HG02571 (cell line): ENCODE measurements at regions not wholly inside any gene's neighbourhood (a gene's known extent, or its start where the extent isn't known, plus 50 kb on each side); places are given as distances from the start of the nearest gene placed in this dataset.
"Not testable (repeated sequence)": the region's sequence is repeated elsewhere in the genome, so short reads cannot be mapped to it uniquely, and the experiment has no call there.

Source experiments
- ATAC-seq: cut with Tn5 transposase; IDR thresholded peaks from one replicate; pipeline ENCODE4 v1.9.1; 2021; ENCODE audit warnings: mild to moderate bottlenecking, moderate library complexity; ENCODE audit not compliant: unreplicated experiment

DNA sequence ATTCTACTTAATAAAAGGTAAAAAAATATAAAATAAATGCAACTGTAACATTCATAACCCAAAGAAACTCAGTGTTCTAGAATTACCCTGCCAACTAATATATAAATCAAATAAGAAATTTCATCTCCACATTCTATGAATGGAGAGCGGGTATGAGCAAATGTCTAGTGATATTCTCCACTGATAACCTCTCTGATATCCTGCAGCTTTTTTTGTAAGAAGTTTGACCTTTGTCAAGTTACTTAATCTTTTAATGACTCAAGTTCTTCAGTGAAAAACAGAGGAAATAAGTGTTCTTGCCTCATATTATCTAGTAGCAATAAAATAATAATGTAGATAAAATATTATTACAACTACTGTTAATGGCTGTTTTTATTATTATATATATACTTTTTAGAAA is 1275.6 kb upstream of the CDH9 start:
- no peak for ATAC-seq

DNA sequence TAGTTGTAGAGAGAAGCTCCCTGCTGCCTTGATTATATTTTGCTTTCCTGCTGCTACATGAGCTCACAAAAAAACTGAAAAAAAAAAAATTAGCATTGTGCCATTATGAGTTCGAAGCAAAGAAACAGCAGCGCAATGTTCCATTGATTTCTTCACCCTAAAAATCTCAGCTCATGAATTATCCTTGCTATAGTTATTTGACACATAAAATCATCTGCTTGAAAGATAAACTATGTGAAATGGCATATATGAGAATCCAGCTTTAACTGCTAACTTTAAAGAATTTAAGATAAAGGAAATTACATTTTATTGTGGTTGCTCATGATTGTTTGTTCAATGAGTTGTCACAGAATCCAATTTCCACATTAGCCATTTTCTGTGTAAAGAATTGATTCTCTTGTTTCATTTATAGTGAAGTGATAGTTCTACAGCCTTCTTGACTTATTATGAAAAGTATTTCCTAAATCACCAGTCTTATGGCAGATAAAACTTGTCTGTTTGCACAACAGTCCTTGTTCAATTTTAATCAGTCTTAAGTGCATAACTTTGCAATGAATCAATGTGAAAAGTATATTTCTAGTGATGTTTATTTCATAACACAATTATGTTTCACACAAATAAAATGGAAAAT is 1275.0 kb upstream of the CDH9 start:
- ATAC-seq: no peak

DNA sequence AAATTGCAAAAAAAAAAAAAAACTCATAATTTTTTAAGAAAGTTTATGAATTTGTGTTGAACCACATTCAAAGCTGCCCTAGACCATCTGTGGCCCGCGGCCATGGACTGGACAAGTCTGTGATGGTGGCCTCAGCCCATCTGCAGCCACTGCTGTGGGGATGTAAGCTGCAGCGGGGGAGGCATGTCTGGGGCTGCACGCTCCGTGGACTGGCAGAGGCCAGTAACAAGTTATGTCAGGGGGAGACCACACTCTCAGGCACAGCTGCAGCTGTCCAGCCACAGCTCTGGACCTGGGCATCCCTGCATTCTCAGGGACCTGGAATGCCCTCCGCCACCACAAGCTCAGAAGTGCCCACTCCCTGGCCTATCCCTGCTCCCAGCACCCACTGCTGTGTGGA is 1272.3 kb upstream of the CDH9 start:
- ATAC-seq: no peak

DNA sequence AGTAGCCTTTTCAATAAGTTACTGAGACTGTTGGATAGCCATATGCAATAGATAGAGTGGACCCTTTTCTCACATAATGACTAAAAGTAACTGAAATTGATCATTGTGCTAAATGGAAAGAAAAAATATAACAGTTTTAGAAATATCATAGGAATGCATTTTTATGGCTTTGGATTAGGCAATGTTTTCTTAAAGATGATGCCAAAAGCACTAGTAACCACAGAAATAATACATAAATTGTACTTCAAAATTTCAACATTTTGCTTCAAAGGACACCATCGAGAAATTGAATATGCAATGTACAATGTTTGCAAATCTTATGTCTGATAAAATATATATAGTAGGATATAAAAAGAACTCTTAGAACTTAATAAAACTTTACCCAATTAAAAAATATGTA is 1267.5 kb upstream of the CDH9 start:
- no peak for ATAC-seq

DNA sequence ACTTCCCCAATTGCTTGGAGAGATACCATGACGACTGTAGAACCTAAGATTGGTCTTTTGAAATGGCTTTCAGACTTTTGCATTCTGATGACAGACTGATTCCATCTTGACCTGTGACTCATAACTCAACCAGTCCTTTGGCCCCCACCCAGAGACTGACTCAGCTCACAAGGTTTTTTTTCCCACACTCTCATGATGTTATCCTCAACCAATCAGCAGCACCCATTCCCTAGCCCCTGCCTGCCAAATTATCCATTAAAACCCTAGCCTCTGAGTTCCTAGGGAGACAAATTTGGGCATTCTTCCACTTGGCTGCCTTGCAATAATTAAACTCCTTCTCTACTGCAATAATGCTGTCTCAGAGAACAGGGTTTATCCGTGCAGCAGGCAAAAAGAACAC is 1263.3 kb upstream of the CDH9 start:
- ATAC-seq: no peak

DNA sequence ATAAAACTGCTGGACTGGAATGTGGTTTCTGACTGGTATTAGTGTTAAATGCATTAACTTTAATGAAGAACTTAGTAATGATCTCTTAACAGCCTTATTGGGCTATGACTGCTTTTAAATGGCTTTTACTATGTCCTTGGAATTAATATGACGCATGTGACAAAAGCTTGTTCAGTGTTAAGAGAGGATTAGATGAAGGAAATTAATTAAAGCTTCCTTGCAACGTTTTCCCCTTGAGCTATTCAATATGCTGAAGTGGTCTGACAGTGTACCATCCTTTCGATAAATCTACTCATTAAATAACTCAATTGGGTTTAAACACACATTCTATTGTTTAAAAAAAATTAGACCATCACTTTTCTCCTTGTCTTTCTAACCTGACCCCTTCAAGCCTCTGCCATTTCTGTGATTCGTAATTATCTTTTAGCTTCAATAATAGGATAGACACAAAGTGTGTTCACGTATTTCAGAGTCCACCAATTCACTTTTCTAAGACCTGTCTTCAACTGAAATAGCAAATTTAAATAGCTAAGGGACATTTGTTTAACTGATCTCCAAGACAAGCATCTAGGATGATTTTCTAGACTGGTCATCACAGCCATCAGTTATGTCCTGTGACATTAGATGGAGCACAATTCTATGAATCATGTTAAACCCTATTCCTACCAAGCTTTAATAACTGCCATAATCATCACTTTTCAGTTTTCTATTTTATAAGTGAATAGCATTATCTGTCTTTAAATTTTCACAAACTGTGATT is 1258.0 kb upstream of the CDH9 start:
- ATAC-seq: no peak

DNA sequence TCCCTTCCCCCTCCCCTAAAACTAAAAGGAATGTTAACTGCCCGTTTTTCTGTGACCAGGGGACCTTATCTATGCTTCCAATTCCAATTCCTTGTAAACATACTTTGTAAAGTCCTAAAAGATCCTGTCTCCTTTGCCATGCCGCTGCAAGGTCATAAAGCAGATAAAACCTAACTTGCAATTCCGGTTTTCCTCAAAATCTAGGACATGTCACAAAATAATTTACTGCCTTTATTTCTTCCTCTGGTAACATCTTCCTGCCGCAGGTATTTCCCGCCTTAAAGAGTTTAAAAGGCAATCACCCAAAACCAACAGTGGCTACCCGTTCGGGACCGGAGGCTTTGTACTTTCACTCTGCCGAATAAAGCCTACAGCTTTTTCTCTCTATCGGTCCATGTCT is 1248.6 kb upstream of the CDH9 start:
- not testable (repeated sequence) for ATAC-seq

DNA sequence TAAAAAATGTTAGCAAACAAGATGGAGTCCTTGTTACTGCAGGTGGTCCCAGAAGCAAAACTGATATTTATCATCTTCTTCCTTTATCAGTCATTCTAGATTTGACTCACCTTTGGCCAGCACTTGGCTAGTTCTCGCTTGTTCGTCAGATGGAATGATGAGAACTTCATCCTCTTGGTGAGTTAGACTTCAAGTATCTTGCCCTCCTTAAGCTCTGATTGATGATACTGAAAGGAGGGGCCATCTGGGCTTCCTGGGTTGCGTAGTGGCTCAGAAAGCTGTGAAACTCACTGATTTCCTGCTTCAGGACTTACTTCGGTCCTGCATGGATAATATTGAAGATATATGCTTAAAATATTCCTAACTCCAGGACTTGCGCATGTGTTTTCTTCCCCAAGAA is 1248.2 kb upstream of the CDH9 start:
- no peak for ATAC-seq

DNA sequence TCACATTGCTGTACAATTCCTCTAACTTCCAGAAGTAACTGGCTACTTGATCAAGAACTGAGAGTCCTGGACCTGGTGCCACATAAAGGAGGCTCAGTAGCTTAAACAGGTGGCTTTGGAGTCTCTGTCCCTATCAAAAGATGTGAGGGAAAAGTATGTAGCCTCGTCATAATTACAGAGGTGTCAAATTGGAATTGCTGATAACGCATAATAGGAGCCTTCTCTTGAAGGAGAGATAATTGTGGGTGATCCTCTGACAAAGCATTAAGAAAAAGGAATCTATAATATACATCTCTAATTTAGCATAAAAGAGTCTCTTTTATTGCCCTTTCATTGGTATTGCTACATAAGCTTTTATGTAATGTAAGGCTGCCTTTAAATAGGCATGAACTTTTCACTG is 1246.4 kb upstream of the CDH9 start:
- ATAC-seq: no peak

DNA sequence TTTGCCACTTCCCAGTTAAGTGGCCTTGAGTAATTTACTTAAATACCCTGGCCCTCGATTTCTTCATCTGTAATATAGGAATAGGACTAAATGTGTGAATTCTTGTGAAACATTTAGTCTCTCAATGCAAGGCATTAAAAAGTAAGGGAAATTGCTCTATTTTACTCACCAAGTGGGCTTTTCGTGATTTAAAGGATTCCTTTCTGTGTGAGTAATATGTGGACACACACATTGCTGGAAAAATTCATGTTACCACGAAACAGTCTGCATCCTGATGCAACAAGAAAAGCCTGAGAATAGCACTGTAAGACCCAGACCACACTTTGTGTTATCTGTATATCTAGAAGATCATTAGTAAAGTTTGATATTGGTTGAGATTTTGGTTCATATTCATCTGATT is 1243.0 kb upstream of the CDH9 start:
- ATAC-seq: no peak

DNA sequence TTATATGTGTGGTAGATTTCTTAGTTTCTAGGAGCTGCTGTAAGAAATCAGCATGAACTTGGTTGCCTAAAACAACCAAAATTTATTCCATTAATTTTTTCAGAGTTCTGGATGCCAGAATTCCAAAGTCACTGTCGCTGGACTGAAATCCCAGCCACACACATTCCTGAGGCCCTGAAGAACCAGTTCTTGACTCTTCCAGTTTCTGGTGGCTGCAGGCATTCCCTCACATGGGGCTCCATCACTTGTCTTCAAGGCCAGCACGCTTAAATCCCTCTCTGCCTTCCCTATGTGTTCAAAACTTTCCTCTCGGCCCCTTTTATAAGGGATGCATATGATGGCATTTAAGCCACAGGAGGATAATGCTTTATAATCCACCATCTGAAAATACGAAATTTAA is 1237.5 kb upstream of the CDH9 start:
- ATAC-seq: no peak

DNA sequence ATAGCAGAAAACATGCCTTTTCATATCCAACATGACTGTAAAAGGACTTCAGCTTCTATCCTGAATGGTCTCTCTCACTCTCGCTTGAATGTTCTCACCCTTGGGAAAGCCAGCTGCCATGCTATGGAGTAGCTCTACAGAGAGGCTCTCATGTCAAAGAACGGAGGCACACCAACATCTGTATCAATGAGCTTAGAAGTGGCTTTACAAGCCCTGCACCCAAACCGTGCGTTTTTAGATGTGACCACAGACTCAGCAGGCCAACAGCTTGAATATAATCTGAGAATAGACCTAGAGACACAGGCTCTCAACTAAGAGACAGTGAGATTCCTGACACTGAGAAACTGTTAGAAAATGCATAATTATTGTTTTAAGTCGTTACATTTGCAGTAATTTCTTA is 1231.6 kb upstream of the CDH9 start:
- no peak for ATAC-seq

DNA sequence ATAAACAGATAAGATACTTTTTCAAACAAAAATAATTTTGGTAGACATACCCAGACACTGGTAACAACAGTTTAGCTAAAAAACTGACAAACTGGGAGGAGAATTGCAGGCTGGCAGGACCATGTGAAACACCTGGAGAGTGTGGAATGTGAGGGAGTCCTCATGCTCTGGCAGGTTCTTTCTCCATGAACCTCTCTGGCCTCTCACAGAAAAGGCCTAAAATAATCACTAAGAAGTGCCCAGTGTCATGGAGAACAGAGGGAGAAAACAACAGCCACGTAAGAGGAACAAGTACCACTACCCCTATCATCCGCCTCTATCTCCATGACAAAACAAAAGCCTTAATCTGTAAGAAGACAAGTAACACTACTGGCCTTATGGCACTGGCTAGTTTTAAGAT is 1227.5 kb upstream of the CDH9 start:
- no peak for ATAC-seq

DNA sequence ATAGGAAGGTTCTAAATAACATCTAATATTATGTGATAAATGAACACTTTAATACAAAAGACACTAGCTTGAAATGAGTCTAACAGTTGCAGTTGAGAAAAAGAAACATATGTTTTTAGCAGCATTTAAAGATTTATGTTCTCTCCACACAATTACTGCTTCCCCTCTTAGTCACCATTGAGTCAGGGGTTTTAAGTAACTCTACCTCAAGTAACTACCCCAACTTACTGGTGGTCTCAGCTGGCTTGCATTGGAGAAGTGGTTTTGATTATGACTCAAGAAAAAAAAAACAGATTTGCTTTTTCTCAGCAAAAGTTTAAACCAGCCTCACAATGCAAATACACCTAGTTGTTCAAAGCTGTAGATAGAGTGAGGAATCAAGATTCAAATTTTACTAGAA is 1216.5 kb upstream of the CDH9 start:
- ATAC-seq: no peak

DNA sequence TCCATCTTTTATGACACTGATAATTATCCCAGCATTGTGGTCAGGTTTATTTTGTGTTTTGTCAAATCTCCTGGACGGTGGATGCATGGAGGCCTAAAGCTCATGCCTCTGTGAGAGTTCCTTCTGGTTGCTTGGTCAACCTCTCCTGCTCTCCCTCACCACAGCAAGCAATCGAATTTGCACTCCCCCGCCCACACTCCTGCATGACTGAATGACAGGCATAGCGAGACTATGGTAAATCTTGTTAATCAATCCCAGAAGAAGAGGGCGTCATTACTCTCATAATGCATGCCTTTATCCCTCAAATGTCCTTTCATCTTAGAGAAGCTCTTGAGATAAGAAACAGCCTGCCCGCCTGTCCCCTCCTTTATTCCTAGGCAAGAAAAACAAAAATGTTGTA is 1215.0 kb upstream of the CDH9 start:
- ATAC-seq: no peak

DNA sequence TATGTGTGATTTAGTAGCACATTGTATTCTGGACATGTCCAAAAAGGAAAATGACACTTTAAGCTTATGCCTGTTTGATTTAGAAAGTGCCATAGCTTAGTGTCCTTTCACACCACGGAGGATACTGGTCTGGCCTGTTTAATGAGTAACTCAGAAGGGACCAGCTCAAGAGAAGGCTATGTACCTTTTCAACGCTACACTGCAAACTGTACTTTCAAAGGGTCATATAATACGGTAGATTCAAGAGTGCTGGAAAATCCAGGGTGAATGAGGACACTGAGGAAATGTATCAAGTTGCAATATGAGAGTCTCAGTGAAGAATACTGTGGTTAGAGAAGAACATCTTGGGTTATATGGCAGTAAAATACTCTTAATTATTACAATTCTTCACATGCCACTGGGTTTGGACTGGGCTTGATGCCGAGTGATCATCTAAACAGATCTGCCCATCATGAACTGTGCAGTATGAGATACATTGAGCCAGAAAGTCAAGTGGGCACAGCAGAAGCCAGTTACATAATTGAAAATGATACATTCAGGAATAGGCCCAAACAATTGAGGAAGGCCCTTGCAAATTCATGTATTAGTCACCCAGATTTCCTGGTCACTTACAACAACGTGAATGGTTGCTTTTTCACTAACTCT is 1211.5 kb upstream of the CDH9 start:
- no peak for ATAC-seq

DNA sequence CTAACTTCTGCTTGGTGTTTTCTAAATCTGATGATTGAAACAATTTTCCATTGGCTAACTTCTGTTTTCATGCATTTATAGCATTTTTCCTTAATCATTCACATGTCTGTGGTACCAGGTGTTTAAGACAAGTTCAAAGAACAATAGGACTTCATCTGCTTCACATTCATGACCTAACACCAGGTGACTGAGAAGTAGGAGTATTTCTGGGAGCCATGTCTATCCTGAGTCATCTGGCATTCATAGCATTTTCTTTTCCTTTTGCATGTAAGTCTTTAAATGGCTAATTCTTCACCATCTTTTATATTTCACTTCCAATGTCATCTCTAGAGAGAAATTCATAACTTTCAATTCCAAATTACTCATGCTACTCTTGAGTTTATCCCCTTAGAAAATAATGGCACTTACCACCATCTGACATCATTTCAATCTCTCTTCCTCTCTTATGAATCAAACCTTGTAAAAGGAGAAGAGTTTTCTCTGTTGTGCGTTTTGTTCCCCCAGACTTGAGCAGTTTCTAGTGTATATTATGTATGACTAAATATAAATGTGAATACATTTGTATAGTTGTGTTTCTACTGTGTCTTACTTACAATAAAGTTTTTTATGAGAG is 1196.1 kb upstream of the CDH9 start:
- no peak for ATAC-seq

DNA sequence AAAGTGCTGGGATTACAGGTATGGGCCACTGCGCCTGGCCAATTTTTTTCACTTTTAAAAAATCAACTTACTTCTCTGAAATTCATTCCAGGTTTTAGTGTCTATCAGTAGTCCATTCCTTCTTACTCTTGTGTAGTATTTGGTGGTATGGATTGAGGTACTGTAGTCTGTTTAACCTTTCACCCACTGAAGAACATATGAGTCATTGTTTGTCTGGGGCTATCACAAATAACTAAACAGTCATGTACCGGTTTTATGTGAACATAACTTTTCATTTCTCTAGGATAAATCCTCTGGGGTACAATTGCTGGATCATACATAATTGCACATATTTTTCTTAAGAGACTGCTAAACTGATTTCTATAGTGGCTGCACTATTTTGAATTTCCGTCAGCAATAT is 1188.0 kb upstream of the CDH9 start:
- no peak for ATAC-seq

DNA sequence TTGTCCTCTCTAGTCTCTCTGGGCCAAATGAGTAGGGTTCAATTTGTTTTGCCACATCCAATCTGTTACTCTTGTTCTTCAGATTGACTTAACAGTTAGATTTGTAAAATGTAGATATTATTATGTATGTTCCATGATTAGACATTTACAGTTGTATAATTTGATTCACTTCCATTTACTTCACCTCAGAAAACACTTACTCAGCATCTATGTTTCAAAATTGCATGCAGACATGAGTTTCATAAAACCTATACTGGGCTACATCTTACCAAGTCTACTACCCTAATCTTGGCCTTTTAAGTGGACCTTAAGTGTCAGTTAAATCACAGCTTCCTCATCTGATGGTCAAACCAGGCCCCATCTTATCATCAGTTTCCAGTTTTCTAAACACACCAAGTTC is 1181.2 kb upstream of the CDH9 start:
- ATAC-seq: no peak

DNA sequence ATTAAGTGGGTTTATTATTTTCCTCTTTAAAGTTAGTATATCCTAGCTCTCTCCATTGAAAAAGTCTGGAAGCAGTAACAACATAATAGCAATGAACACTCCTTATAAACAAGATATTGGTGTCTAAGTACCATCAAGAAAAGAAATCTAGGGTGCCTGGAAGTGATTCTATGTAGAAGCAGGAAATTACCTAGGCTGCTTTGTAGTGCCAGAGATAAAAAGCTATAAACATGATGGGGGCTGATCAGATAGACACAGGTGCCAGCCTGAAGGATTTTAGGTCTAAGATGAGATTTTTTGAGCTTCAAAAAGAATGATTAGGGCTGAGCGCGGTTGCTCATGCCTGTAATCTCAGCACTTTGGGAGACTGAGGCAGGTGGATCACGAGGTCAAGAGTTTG is 1179.3 kb upstream of the CDH9 start:
- ATAC-seq: no peak

DNA sequence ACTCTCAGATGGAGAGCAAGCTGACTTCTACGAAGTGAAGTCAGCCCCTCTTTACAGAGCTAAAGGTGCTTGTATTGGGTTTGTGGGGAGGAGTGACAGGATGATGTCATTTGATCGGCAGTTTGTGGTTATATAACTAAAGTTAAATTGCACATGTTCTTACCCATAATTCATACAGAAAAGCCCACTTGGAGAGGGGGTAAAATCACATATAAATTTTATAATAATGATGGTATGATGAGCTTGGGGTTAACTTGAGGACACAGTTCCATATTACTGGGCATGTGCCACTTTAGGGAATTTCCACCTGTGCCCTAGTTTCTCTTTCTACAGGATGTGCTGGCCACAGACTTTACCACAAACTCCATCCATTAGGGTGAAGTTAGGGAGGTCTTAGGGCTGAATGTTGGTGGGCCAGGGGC is 1178.6 kb upstream of the CDH9 start:
- ATAC-seq: no peak

DNA sequence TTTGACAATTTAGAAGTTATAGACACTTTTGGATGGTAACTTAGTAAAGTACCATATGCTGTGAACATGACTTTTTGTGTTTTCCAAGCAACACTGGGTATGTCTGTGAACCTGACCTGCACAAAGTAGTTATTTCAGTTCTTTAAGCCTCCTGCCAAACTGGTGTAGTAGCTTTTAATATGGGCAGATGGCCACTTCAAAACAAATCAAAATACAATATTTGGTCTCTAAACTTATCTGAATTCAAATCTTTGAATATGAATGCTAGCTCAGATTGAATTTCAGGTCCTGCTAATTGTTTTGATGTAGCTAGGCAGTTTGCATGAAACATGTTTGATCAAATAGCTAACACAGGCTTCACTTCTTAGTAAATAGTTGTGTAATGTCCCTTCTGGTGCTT is 1176.7 kb upstream of the CDH9 start:
- no peak for ATAC-seq
